Glutamatergic neuron (in vitro differentiated cells): ENCODE measurements at regions not wholly inside any gene's neighbourhood (a gene's known extent, or its start where the extent isn't known, plus 50 kb on each side); places are given as distances from the start of the nearest gene placed in this dataset.

Source experiments
- DNase-seq: peaks from one replicate; pipeline ENCODE4 v3.0.0; 2022
- H3K27ac Mint-ChIP-seq: one replicate; pipeline ENCODE4 v1.8.0; 2020; ENCODE audit warnings: mild to moderate bottlenecking, mixed read lengths, inconsistent platforms; ENCODE audit not compliant: unreplicated experiment
- H3K27me3 Mint-ChIP-seq: one replicate; pipeline ENCODE4 v1.8.0; 2020; ENCODE audit warnings: mild to moderate bottlenecking, moderate library complexity, mixed read lengths, inconsistent platforms; ENCODE audit not compliant: unreplicated experiment
- H3K36me3 Mint-ChIP-seq: one replicate; pipeline ENCODE4 v1.8.0; 2020; ENCODE audit warnings: mild to moderate bottlenecking, mixed read lengths, inconsistent platforms; ENCODE audit not compliant: unreplicated experiment
- H3K4me1 Mint-ChIP-seq: one replicate; pipeline ENCODE4 v1.8.0; 2020; ENCODE audit warnings: mild to moderate bottlenecking, low read depth, mixed read lengths, inconsistent platforms; ENCODE audit not compliant: unreplicated experiment
- H3K4me3 Mint-ChIP-seq: one replicate; pipeline ENCODE4 v1.8.0; 2020; ENCODE audit warnings: mild to moderate bottlenecking, mixed read lengths, inconsistent platforms; ENCODE audit not compliant: unreplicated experiment
- H3K9me3 Mint-ChIP-seq: one replicate; pipeline ENCODE4 v1.8.0; 2020; ENCODE audit warnings: mild to moderate bottlenecking, moderate library complexity, mixed read lengths, inconsistent platforms; ENCODE audit not compliant: unreplicated experiment
- CTCF ChIP-seq: fragments of 200-600 bp; sonication (generic); IDR thresholded peaks from one replicate; pipeline ENCODE4 v1.5.0; 2021; ENCODE audit not compliant: partially characterized antibody, unreplicated experiment

DNA sequence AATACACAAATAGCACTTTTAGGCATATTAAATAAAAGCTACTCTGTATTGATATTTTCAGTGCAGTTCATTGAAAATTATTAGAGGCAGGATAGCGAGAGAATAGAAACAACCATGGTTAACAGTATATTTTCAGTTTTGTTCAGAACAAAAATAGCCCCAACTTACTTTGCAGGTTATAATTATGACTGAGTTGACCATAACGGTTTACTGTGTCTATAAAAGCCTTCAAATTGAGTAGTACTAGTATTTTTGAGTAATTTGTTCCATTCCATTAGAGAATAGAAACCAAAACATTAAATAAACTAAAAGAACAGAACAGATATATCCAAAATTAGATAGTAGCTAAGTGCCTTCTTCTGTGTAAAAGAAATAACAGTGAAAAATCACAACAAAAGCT, 1108.4 kb upstream of the PCDH20 start:
- no peaks in the 10 kb centered on the region for H3K36me3 Mint-ChIP-seq
- H3K4me1 Mint-ChIP-seq = peaks cover 3% of the 10 kb centered on the region
- H3K9me3 Mint-ChIP-seq = peaks cover 2% of the 10 kb centered on the region
- no peak overlapping the region for H3K27ac Mint-ChIP-seq
- H3K27me3 Mint-ChIP-seq = no peaks in the 10 kb centered on the region
- TF ChIP-seq CTCF = no peak
- no peak for DNase-seq
- H3K4me3 Mint-ChIP-seq = no peak overlapping the region

- no peaks in the 10 kb centered on the region for H3K9me3 Mint-ChIP-seq
- H3K4me3 Mint-ChIP-seq = no peak overlapping the region
- no peak overlapping the region for H3K27ac Mint-ChIP-seq
- DNase-seq = peak; percentile 62
- TF ChIP-seq CTCF = peak; percentile 76
- H3K27me3 Mint-ChIP-seq = no peaks in the 10 kb centered on the region
- H3K4me1 Mint-ChIP-seq = no peaks in the 10 kb centered on the region
- H3K36me3 Mint-ChIP-seq = no peaks in the 10 kb centered on the region
Observed at GRCh38 chr13:62512194-62513141, 1096.8 kb upstream of the PCDH20 start.

- H3K36me3 Mint-ChIP-seq = no peaks in the 10 kb centered on the region
- H3K27me3 Mint-ChIP-seq = no peaks in the 10 kb centered on the region
- no peaks in the 10 kb centered on the region for H3K4me1 Mint-ChIP-seq
- H3K9me3 Mint-ChIP-seq = no peaks in the 10 kb centered on the region
- no peak for TF ChIP-seq CTCF
- H3K27ac Mint-ChIP-seq = no peak overlapping the region
- no peak for DNase-seq
- H3K4me3 Mint-ChIP-seq = no peak overlapping the region
Observed at GRCh38 chr13:62510906-62511655, 1095.4 kb upstream of the PCDH20 start.

- no peak for DNase-seq
- Mint-ChIP-seq H3K36me3 (no peaks in the 10 kb centered on the region), H3K27me3 (no peaks in the 10 kb centered on the region), H3K4me3 (no peak overlapping the region), H3K9me3 (no peaks in the 10 kb centered on the region), H3K4me1 (peaks cover 1% of the 10 kb centered on the region), H3K27ac (no peak overlapping the region)
- TF ChIP-seq CTCF = no peak
Observed at GRCh38 chr13:62502588-62502987, 1086.9 kb upstream of the PCDH20 start.

DNA sequence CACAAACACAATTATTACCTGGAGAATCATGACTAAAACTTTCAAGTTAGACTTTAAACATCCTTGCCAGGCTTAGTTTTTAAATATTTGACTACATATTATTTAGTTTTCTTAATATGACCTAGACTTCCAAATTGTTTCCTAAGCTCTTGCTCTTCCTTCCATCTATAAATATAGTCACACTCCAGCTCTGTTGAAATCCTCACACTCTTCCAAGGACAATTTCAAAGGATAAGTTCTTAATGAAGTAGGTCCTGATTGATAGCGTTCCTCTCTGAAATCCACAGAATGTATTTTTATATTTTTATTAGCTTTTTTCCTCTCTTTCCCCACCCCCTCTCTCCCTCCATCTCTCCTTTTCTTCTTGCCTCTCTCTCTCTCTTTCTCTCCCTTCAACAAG, 1074.1 kb upstream of the PCDH20 start:
- Mint-ChIP-seq H3K27me3 (no peaks in the 10 kb centered on the region), H3K4me1 (peaks cover 1% of the 10 kb centered on the region), H3K4me3 (no peak overlapping the region), H3K27ac (no peak overlapping the region), H3K36me3 (no peaks in the 10 kb centered on the region), H3K9me3 (peaks cover 2% of the 10 kb centered on the region)
- no peak for DNase-seq
- no peak for TF ChIP-seq CTCF
